CD4-positive, alpha-beta T cell (primary cell): ENCODE measurements at regions not wholly inside any gene's neighbourhood (a gene's known extent, or its start where the extent isn't known, plus 50 kb on each side); places are given as distances from the start of the nearest gene placed in this dataset.

Experiments used
- ATAC-seq: fragments of 200-7000 bp; cut with Tn5 transposase; one replicate; pipeline ENCODE4 v1.10.0; 2022; ENCODE audit warnings: mild to moderate bottlenecking; ENCODE audit not compliant: poor library complexity
- CTCF ChIA-PET: fragments of 350-600 bp; sonication (Branson Sonifier 250); formaldehyde crosslinking; loops from one replicate; lab custom pipeline; 2021; ENCODE audit warnings: antibody characterized with exemption, inconsistent platforms; lab: Charles Lee
- POLR2A ChIA-PET: fragments of 350-600 bp; sonication (Branson Sonifier 250); formaldehyde crosslinking; loops from one replicate; lab custom pipeline; 2021; ENCODE audit warnings: antibody characterized with exemption, inconsistent platforms; lab: Charles Lee
- DNase-seq, 14 experiments: peaks; one replicate each; pipeline ENCODE4 v3.0.0-alpha.2; 2013 to 2020; ENCODE audit warnings: mixed read lengths in 2 of 14
- H3K27ac ChIP-seq, 2 donors: one replicate each; pipeline versions ENCODE4 v1.5.1 to v1.7.0; 2013; ENCODE audit warnings: low read length in 2 of 2, low read depth in 1 of 2, mild to moderate bottlenecking in 1 of 2
- H3K27me3 ChIP-seq, 2 experiments: 1 replicate in 1 of 2; 2 replicates in 1 of 2; pipeline versions ENCODE4 v1.6.1 to v1.7.0; 2013; ENCODE audit warnings: low read length in 2 of 2, control low read depth in 1 of 2, mild to moderate bottlenecking in 1 of 2, moderate library complexity in 1 of 2; ENCODE audit not compliant: insufficient read depth in 2 of 2, control insufficient read depth in 1 of 2
- H3K36me3 ChIP-seq: one replicate; pipeline ENCODE4 v1.6.1; 2013; ENCODE audit warnings: low read length, control low read depth; ENCODE audit not compliant: insufficient read depth
- H3K4me1 ChIP-seq: one replicate; pipeline ENCODE4 v1.6.1; 2013; ENCODE audit warnings: low read length, control low read depth; ENCODE audit not compliant: insufficient read depth
- H3K4me3 ChIP-seq: one replicate; pipeline ENCODE4 v1.5.1; 2013; ENCODE audit warnings: mild to moderate bottlenecking, low read length, moderate library complexity
- H3K9me3 ChIP-seq, 2 experiments: 1 replicate in 1 of 2; 2 replicates in 1 of 2; pipeline versions ENCODE4 v1.6.1 to v1.7.0; 2013; ENCODE audit warnings: low read length in 2 of 2, mild to moderate bottlenecking in 2 of 2, control low read depth in 1 of 2, moderate library complexity in 1 of 2; ENCODE audit not compliant: control insufficient read depth in 1 of 2, insufficient read depth in 1 of 2
- H3K27ac Mint-ChIP-seq: one replicate; pipeline ENCODE4 v1.8.0; 2020; ENCODE audit warnings: mixed read lengths
- H3K27me3 Mint-ChIP-seq: one replicate; pipeline ENCODE4 v1.8.0; 2021; ENCODE audit warnings: mixed read lengths
- H3K36me3 Mint-ChIP-seq: one replicate; pipeline ENCODE4 v1.8.0; 2021; ENCODE audit warnings: low read depth, mixed read lengths
- H3K4me1 Mint-ChIP-seq: one replicate; pipeline ENCODE4 v1.8.0; 2021; ENCODE audit warnings: low read depth, mixed read lengths
- H3K4me3 Mint-ChIP-seq: one replicate; pipeline ENCODE4 v1.8.0; 2020; ENCODE audit warnings: mild to moderate bottlenecking, mixed read lengths
- H3K9me3 Mint-ChIP-seq: one replicate; pipeline ENCODE4 v1.8.0; 2020; ENCODE audit warnings: mixed read lengths
- CTCF ChIP-seq: fragments of 200-600 bp; IDR thresholded peaks from one replicate; pipeline ENCODE4 v1.8.0; 2022; ENCODE audit warnings: antibody characterized with exemption, mild to moderate bottlenecking
- intact Hi-C, 2 experiments: fragments of 100-400 bp; cut with DNase I in 1 of 2; cut with micrococcal nuclease in 1 of 2; formaldehyde crosslinking; loops; one replicate each; pipeline versions ENCODE4 v1.15.1 to v1.9.0; 2023 to 2025; cut with DNase I, micrococcal nuclease

GRCh38 chr15:79515300-79516027, 83.3 kb downstream of the MINAR1 start:
- H3K9me3 Mint-ChIP-seq: no peaks in the 10 kb centered on the region
- H3K9me3 ChIP-seq: peaks cover 0 to 5% of the 10 kb centered on the region in 2 experiments
- H3K27me3 ChIP-seq: peaks cover 5 to 11% of the 10 kb centered on the region in 2 experiments
- no peaks in the 10 kb centered on the region for H3K36me3 ChIP-seq
- no peaks in the 10 kb centered on the region for H3K4me1 ChIP-seq
- ChIA-PET CTCF (no interaction called here), POLR2A (no interaction called here)
- H3K27me3 Mint-ChIP-seq: peaks cover 25% of the 10 kb centered on the region
- H3K4me3 Mint-ChIP-seq: no peak overlapping the region
- no peak for DNase-seq
- no peak overlapping the region for H3K4me3 ChIP-seq
- H3K4me1 Mint-ChIP-seq: no peaks in the 10 kb centered on the region
- no peaks in the 10 kb centered on the region for H3K36me3 Mint-ChIP-seq
- intact Hi-C loops: no loop called here
- ATAC-seq: no peak
- no peak for TF ChIP-seq CTCF
- H3K27ac ChIP-seq: no peak overlapping the region
- H3K27ac Mint-ChIP-seq: no peak overlapping the region

- peaks cover 29% of the 10 kb centered on the region for H3K27me3 Mint-ChIP-seq
Measured at GRCh38 chr15:79516155-79516554, 84.0 kb downstream of the MINAR1 start.

GRCh38 chr15:79516646-79517045, 84.5 kb downstream of the MINAR1 start:
- ChIA-PET POLR2A (no interaction called here), CTCF (no interaction called here)
- no peaks in the 10 kb centered on the region for H3K9me3 Mint-ChIP-seq
- H3K27ac Mint-ChIP-seq: no peak overlapping the region
- Histone ChIP-seq H3K27ac (no peak overlapping the region), H3K9me3 (peaks cover 0 to 5% of the 10 kb centered on the region in 2 experiments), H3K4me3 (no peak overlapping the region), H3K4me1 (no peaks in the 10 kb centered on the region), H3K27me3 (peaks cover 5 to 11% of the 10 kb centered on the region in 2 experiments), H3K36me3 (no peaks in the 10 kb centered on the region)
- DNase-seq (no peak), ATAC-seq (no peak)
- no peaks in the 10 kb centered on the region for H3K36me3 Mint-ChIP-seq
- TF ChIP-seq CTCF: no peak
- peaks cover 29% of the 10 kb centered on the region for H3K27me3 Mint-ChIP-seq
- H3K4me1 Mint-ChIP-seq: no peaks in the 10 kb centered on the region
- H3K4me3 Mint-ChIP-seq: no peak overlapping the region
- intact Hi-C loops: no loop called here

More at GRCh38 chr15:79516155-79516554, 84.0 kb downstream of the MINAR1 start:
- no peaks in the 10 kb centered on the region for H3K9me3 Mint-ChIP-seq
- peaks cover 5 to 11% of the 10 kb centered on the region in 2 experiments for H3K27me3 ChIP-seq
- POLR2A ChIA-PET: no interaction called here
- peaks cover 0 to 5% of the 10 kb centered on the region in 2 experiments for H3K9me3 ChIP-seq
- no peak overlapping the region for H3K27ac Mint-ChIP-seq
- no peaks in the 10 kb centered on the region for H3K4me1 ChIP-seq
- H3K4me1 Mint-ChIP-seq: no peaks in the 10 kb centered on the region
- no peaks in the 10 kb centered on the region for H3K36me3 Mint-ChIP-seq
- H3K4me3 Mint-ChIP-seq: no peak overlapping the region
- H3K36me3 ChIP-seq: no peaks in the 10 kb centered on the region
- DNase-seq: no peak
- ATAC-seq: no peak
- CTCF ChIA-PET: no interaction called here
- H3K27ac ChIP-seq: no peak overlapping the region
- TF ChIP-seq CTCF: no peak
- intact Hi-C loops: no loop called here
- no peak overlapping the region for H3K4me3 ChIP-seq
